ENCODE measurements at regions not wholly inside any gene's neighbourhood (a gene's known extent, or its start where the extent isn't known, plus 50 kb on each side); places are given as distances from the start of the nearest gene placed in this dataset.

DNA sequence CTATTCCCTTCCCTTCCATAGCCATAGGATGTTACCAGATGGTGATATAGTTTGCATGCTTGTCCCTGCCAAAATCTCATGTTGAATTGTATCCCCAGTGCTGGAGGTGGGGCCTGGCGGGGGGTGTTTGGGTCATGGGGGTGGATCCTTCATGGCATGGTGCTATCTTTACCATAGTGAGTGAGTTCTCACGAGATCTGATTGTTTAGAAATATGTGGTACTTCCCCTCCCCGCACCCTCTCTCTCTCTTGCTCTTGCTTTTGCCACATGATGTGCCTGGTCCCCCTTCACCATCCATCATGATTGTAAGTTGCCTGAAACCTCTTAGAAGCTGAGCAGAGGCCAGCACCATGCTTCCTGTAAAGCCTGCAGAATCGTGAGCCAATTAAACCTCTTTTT lies 181.3 kb downstream of the CAND1 start:
- TF ChIP-seq EGR1 (IDR thresholded peaks at IDR 0.05; ENCODE audit: borderline replicate concordance in 1 of 2, low read depth in 2 of 2, low read length in 2 of 2) (no peak), EP300 (IDR thresholded peaks at IDR 0.05; ENCODE audit: borderline replicate concordance in 1 of 2, control insufficient read depth in 1 of 2, low read depth in 2 of 2, low read length in 2 of 2) (no peak), POLR2A (IDR thresholded peaks at IDR 0.05; ENCODE audit: low read depth, low read length) (no peak), RBBP5 (conservative IDR thresholded peaks at IDR 0.05) (no peak)
- TF ChIP-seq, protein P1, sequence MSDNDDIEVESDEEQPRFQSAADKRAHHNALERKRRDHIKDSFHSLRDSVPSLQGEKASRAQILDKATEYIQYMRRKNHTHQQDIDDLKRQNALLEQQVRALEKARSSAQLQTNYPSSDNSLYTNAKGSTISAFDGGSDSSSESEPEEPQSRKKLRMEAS (IDR thresholded peaks at IDR 0.05; ENCODE audit: low read depth, low read length) = no peak

All from GM12878 (cell line).